Middle frontal gyrus (tissue), 1 donor: ENCODE measurements at regions not wholly inside any gene's neighbourhood (a gene's known extent, or its start where the extent isn't known, plus 50 kb on each side); places are given as distances from the start of the nearest gene placed in this dataset.

Source experiments
- DNase-seq: peaks from one replicate; pipeline ENCODE4 v3.0.0-alpha.2; 2015; ENCODE audit warnings: low spot score; ENCODE audit errors: extremely low spot score

DNA sequence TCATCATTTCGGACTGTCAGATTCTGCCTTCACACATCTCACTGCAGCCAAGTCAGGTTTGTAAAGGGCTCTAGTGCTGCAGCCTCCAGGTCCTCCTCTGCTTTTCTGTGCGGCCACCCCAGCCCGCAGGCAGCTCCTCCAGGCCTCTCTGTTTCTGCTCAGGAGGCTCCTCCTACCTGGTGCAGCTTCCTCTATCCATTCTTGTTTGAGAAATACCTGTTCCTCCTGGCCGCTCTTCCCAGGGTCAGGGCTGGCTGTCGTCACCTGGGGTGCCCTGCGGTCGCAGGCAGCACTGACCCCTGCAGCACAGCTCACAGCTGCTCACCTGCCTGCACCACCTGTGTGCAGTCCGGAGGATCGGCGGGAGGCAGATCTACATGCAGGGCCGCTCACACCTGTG, 387.7 kb upstream of the IRX4 start:
- no peak for DNase-seq

- no peak for DNase-seq
Measured at GRCh38 chr5:2269656-2270055, 386.9 kb upstream of the IRX4 start.

DNA sequence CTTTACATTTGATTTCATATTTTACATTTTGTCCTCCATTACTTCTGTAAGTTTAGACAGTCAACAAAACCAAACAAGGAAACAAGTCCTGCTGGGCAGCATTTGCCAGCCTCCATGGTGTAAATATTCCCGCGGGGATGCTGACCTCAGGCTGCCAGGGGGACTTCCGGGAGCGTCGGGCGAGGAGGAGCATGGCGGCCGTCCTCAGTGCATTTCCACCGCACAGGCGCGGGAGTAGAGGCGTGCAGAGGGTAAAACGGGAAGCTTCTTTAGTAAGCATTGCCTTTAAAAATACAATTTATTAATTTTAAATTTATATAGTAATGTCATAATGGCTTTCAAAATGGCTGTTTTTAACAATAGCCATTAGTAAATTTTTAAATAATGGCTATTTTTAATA, 385.3 kb upstream of the IRX4 start:
- DNase-seq: no peak

DNA sequence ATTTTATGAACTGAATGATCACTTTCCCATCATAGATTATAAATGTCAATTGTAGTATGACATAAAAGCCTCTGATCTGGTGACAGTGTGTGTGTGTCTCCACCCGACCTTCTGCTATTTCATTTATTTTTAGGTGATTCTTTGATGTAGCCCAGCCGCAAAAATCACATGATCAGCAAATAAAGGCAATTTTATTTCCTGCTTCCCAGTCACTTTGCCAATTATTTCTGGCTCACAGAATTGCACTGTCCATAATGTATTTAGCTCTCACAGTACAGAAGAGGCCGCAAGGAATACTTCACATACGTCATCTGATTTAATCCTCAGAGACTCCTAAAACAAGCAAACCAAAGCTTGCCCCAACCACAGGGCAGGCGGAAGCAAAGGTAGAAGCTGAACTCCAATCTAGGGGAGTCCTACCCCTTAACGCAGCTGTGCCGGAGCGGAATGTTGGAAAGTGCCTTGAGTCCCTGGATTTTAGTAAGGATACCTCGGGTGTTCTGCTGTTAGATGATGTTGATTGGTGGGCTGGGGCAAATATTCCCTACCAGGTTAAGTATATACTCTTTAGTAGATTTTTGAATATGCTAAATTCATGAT, 384.0 kb upstream of the IRX4 start:
- DNase-seq: no peak

DNA sequence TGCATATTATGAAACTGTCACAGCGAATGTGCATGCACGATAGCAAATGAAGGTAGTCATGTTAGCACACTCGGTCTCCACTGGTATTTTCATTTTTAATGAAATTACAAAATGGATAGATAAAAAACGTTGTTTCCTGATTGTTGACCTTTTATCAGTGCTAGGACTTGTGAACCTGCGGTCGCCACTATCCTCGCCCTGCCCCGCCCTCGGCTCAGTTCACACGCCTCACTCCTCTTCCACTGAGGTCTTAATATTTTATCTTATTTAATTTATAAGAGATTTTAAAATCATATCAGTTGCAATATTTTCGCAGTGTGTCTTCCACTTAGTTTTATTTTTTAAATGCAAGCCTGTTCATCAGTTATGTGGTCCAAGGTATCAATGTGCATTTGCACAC, 382.6 kb upstream of the IRX4 start:
- no peak for DNase-seq

- DNase-seq: no peak
Measured at GRCh38 chr5:2263763-2264162, 381.0 kb upstream of the IRX4 start.

- DNase-seq: no peak
Measured at GRCh38 chr5:2262620-2263019, 379.9 kb upstream of the IRX4 start.

GRCh38 chr5:2261004-2261703, 378.4 kb upstream of the IRX4 start:
- no peak for DNase-seq

GRCh38 chr5:2260211-2261003, 377.7 kb upstream of the IRX4 start:
- no peak for DNase-seq

DNA sequence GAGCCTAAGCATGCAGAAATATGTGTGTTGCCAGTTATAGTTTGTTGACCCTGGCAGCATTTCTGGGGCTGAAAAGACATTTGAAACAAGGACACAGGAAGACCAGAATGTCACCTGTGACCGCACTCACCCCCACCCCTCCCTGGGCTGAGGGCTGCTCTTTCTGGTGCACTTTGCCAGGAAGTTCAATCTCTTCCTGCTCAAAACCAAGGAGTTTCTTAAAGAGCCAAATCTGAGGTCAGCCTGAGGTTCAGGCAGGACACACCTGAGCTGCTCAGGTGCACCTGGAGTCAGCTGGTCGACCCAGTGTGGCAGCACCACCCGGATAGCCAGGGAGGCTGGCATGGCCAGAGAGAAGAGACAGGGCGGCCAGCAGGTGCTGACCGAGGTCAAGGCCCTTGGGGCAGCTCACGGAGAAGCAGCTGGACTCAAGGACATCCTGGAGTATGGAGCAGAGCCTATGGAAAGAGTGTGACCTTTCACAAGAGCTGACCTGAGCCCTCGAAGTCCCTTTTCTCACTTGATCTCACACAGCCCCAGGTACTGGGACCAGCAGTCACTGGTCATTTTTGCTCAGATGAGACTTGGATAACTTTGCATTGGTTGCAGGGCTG, 376.9 kb upstream of the IRX4 start:
- no peak for DNase-seq

- no peak for DNase-seq
Measured at GRCh38 chr5:2258861-2259260, 376.1 kb upstream of the IRX4 start.

GRCh38 chr5:2257326-2258244, 374.9 kb upstream of the IRX4 start:
- no peak for DNase-seq

DNA sequence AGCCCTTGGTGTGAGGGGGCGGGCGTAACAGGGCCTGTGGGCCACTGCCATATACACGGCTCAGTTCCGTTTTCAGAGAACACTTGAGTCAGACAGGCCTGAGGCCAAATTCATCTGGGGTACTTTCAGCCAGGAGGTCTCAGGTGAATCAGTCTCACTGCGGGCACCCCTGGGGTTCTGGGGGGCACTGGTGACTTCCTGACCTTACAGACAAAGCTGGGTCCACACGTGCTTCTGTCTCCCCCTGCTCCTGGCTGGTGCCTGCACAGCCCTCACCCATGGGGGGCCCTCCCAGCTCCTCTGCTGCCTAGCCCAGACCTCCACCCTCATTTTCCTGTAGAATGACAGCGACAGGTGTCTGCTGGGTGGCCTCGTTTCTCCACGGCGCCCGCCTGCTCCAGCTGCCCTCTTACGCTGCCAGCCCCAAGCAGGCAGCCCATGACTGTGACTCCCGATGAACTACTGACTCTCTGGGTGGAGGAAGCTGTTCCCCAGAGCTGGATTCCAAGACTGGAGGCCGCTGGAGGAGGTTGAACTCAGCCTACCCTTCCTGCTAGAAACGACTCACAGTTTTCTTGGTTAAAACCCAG, 374.1 kb upstream of the IRX4 start:
- no peak for DNase-seq

DNA sequence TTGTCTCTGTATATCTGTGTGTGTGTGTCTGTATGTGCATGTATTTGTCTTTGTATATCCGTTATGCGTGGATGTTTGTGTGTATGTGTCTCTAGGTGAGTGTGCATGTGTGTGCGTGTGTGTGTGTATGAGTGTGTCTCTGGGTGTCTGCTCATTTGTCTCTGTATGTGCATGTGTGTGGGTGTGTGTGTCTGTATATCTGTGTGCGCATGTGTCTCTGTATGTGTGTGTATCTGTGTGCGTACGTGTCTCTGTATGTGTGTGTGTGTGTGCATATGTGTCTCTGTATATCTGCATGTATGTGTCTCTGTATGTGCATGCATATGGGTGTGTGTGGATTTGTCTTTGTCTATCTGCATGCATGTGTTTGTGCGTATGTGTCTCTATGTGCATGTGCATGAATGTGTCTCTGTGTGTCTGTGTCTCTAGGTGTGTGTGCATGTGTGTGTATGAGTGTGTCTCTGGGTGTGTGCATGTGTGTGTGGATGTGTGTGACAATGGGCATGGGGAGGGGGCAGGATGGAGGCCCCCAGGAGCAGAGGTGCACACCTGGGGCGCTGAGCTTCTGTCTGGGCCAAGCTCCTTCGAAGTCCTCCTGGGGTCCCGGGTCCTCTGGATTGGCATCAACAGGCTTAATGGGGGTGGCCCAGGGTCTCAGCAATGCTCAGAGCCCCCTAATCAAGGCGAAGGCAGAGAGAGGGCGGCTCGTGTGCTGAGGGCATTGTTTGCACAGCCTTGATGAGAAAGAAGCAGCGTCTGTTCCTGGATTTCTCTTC, 373.4 kb upstream of the IRX4 start:
- DNase-seq: no peak

GRCh38 chr5:2254880-2255750, 372.4 kb upstream of the IRX4 start:
- no peak for DNase-seq

DNA sequence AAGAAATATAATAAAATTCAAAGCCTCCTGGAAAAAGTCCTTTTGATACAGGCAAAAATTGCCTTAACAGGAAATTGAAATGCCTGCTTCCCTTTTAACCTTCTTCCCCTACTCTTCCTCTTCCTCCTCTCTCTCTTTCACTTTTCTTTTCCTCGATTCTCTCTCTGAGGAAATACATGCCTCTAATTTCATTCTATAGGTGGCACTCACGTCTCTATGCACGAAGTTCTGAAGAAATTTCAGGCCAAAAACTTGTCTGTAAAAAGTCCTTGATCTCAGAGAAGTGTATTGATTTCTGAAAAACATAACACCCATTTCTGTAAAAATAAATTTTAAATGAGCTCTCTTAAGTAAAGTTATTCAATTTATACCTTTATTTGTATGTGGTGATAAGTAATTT, 371.7 kb upstream of the IRX4 start:
- DNase-seq: no peak

- DNase-seq: no peak
Measured at GRCh38 chr5:2253040-2253975, 370.6 kb upstream of the IRX4 start.

DNA sequence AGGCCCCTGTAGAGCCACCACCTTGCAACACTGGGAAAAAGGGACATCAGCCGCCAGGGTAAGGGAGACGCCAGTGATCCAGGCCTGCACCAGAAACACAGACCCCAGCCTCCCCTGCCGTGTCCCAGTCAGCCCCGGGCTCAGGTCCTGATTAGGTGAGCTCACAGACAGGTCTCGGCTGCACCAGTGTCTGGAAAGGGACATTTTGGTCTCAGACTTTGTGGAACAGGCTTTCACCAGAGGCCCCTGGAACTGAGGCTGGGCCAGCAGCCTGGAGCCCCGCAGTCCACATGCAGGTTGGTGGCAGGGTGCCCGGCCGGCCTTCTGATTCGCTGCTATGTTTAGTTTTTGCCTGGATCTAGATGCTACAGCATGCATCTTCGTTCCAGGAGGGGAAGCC, 369.0 kb upstream of the IRX4 start:
- no peak for DNase-seq
